ENCODE measurements at regions not wholly inside any gene's neighbourhood (a gene's known extent, or its start where the extent isn't known, plus 50 kb on each side); places are given as distances from the start of the nearest gene placed in this dataset.
"Not testable (repeated sequence)": the region's sequence is repeated elsewhere in the genome, so short reads cannot be mapped to it uniquely, and the experiment has no call there.

- Histone ChIP-seq H3K4me3 (ENCODE audit: low read depth, low read length) (no peak overlapping the region), H3K4me1 (ENCODE audit: insufficient read depth) (no peaks in the 10 kb centered on the region), H3K36me3 (ENCODE audit: insufficient read depth) (no peaks in the 10 kb centered on the region), H3K27ac (ENCODE audit: low read depth) (no peak overlapping the region)
- DNase-seq (ENCODE audit: extremely low spot score), result no peak
Measured at GRCh38 chr12:23099604-23100003, 474.6 kb downstream of the ETNK1 start.

- WGBS, result 65% methylated on average over 4 of the region's 4 CpGs
- Histone ChIP-seq H3K4me1 (ENCODE audit: insufficient read depth) (no peaks in the 10 kb centered on the region), H3K4me3 (ENCODE audit: low read depth, low read length) (no peak overlapping the region), H3K36me3 (ENCODE audit: insufficient read depth) (no peaks in the 10 kb centered on the region), H3K27ac (ENCODE audit: low read depth) (no peak overlapping the region)
- DNase-seq (ENCODE audit: extremely low spot score), result no peak
Measured at GRCh38 chr12:23108957-23109356, 484.0 kb downstream of the ETNK1 start.

GRCh38 chr12:23113781-23114180, 488.8 kb downstream of the ETNK1 start:
- no peak for DNase-seq (ENCODE audit: extremely low spot score)
- Histone ChIP-seq H3K4me1 (ENCODE audit: insufficient read depth) (no peaks in the 10 kb centered on the region), H3K4me3 (ENCODE audit: low read depth, low read length) (no peak overlapping the region), H3K36me3 (ENCODE audit: insufficient read depth) (no peaks in the 10 kb centered on the region), H3K27ac (ENCODE audit: low read depth) (no peak overlapping the region)
- 81% methylated on average over 4 of the region's 4 CpGs for WGBS

GRCh38 chr12:23115984-23116383, 491.0 kb downstream of the ETNK1 start:
- H3K27ac ChIP-seq (ENCODE audit: low read depth), result no peak overlapping the region
- H3K4me1 ChIP-seq (ENCODE audit: insufficient read depth), result no peaks in the 10 kb centered on the region
- no peak overlapping the region for H3K4me3 ChIP-seq (ENCODE audit: low read depth, low read length)
- DNase-seq (ENCODE audit: extremely low spot score), result no peak
- WGBS, result 63% methylated on average over 1 of the region's 1 CpG
- no peaks in the 10 kb centered on the region for H3K36me3 ChIP-seq (ENCODE audit: insufficient read depth)

GRCh38 chr12:23126794-23127193, 501.8 kb downstream of the ETNK1 start:
- no peaks in the 10 kb centered on the region for H3K4me1 ChIP-seq (ENCODE audit: insufficient read depth)
- no peak overlapping the region for H3K27ac ChIP-seq (ENCODE audit: low read depth)
- H3K4me3 ChIP-seq (ENCODE audit: low read depth, low read length), result no peak overlapping the region
- DNase-seq (ENCODE audit: extremely low spot score), result no peak
- H3K36me3 ChIP-seq (ENCODE audit: insufficient read depth), result no peaks in the 10 kb centered on the region
- WGBS, result 92% methylated on average over 2 of the region's 2 CpGs

- DNase-seq (ENCODE audit: extremely low spot score), result no peak
- Histone ChIP-seq H3K4me1 (ENCODE audit: insufficient read depth) (no peaks in the 10 kb centered on the region), H3K4me3 (ENCODE audit: low read depth, low read length) (no peak overlapping the region), H3K36me3 (ENCODE audit: insufficient read depth) (no peaks in the 10 kb centered on the region), H3K27ac (ENCODE audit: low read depth) (no peak overlapping the region)
- WGBS, result 90% methylated on average over 3 of the region's 3 CpGs
Measured at GRCh38 chr12:23127701-23128100, 502.7 kb downstream of the ETNK1 start.

- 89% methylated on average over 2 of the region's 2 CpGs for WGBS
- H3K4me3 ChIP-seq (ENCODE audit: low read depth, low read length), result no peak overlapping the region
- H3K36me3 ChIP-seq (ENCODE audit: insufficient read depth), result no peaks in the 10 kb centered on the region
- no peak overlapping the region for H3K27ac ChIP-seq (ENCODE audit: low read depth)
- no peak for DNase-seq (ENCODE audit: extremely low spot score)
- H3K4me1 ChIP-seq (ENCODE audit: insufficient read depth), result no peaks in the 10 kb centered on the region
Measured at GRCh38 chr12:23128462-23128861, 503.5 kb downstream of the ETNK1 start.

- DNase-seq (ENCODE audit: extremely low spot score), result no peak
- Histone ChIP-seq H3K27ac (ENCODE audit: low read depth) (no peak overlapping the region), H3K4me3 (ENCODE audit: low read depth, low read length) (no peak overlapping the region), H3K36me3 (ENCODE audit: insufficient read depth) (no peaks in the 10 kb centered on the region), H3K4me1 (ENCODE audit: insufficient read depth) (no peaks in the 10 kb centered on the region)
- WGBS, result 95% methylated on average over 1 of the region's 1 CpG
Measured at GRCh38 chr12:23132357-23132756, 507.4 kb downstream of the ETNK1 start.

GRCh38 chr12:23133471-23133870, 508.5 kb downstream of the ETNK1 start:
- WGBS, result 80% methylated on average over 1 of the region's 1 CpG
- no peaks in the 10 kb centered on the region for H3K4me1 ChIP-seq (ENCODE audit: insufficient read depth)
- no peak overlapping the region for H3K27ac ChIP-seq (ENCODE audit: low read depth)
- no peaks in the 10 kb centered on the region for H3K36me3 ChIP-seq (ENCODE audit: insufficient read depth)
- DNase-seq (ENCODE audit: extremely low spot score), result no peak
- no peak overlapping the region for H3K4me3 ChIP-seq (ENCODE audit: low read depth, low read length)

- no peaks in the 10 kb centered on the region for H3K4me1 ChIP-seq (ENCODE audit: insufficient read depth)
- whole genome bisulfite sequencing, result 82% methylated on average over 4 of the region's 4 CpGs
- no peak for DNase-seq (ENCODE audit: extremely low spot score)
- H3K4me3 ChIP-seq (ENCODE audit: low read depth, low read length), result no peak overlapping the region
- no peak overlapping the region for H3K27ac ChIP-seq (ENCODE audit: low read depth)
- no peaks in the 10 kb centered on the region for H3K36me3 ChIP-seq (ENCODE audit: insufficient read depth)
Measured at GRCh38 chr12:23139026-23139425, 514.1 kb downstream of the ETNK1 start.

GRCh38 chr12:23140710-23141109, 515.7 kb downstream of the ETNK1 start:
- DNase-seq (ENCODE audit: extremely low spot score), result no peak
- Histone ChIP-seq H3K36me3 (ENCODE audit: insufficient read depth) (no peaks in the 10 kb centered on the region), H3K27ac (ENCODE audit: low read depth) (no peak overlapping the region), H3K4me1 (ENCODE audit: insufficient read depth) (no peaks in the 10 kb centered on the region), H3K4me3 (ENCODE audit: low read depth, low read length) (no peak overlapping the region)

- no peaks in the 10 kb centered on the region for H3K36me3 ChIP-seq (ENCODE audit: insufficient read depth)
- H3K4me1 ChIP-seq (ENCODE audit: insufficient read depth), result no peaks in the 10 kb centered on the region
- no peak overlapping the region for H3K27ac ChIP-seq (ENCODE audit: low read depth)
- no peak overlapping the region for H3K4me3 ChIP-seq (ENCODE audit: low read depth, low read length)
- DNase-seq (ENCODE audit: extremely low spot score), result no peak
Measured at GRCh38 chr12:23141335-23141734, 516.4 kb downstream of the ETNK1 start.

- not testable (repeated sequence) for H3K4me1 ChIP-seq (ENCODE audit: insufficient read depth); DNase-seq (ENCODE audit: extremely low spot score); H3K27ac ChIP-seq (ENCODE audit: low read depth); H3K36me3 ChIP-seq (ENCODE audit: insufficient read depth); H3K4me3 ChIP-seq (ENCODE audit: low read depth, low read length)
- 89% methylated on average over 15 of the region's 15 CpGs for WGBS
Measured at GRCh38 chr12:23146070-23146469, 521.1 kb downstream of the ETNK1 start.

GRCh38 chr12:23168459-23168858, 543.5 kb downstream of the ETNK1 start:
- DNase-seq (ENCODE audit: extremely low spot score), result no peak
- WGBS, result 59% methylated on average over 2 of the region's 2 CpGs

GRCh38 chr12:23169012-23169695, 544.2 kb downstream of the ETNK1 start:
- 67% methylated on average over 4 of the region's 4 CpGs for WGBS
- Histone ChIP-seq H3K36me3 (ENCODE audit: insufficient read depth) (no peaks in the 10 kb centered on the region), H3K27ac (ENCODE audit: low read depth) (no peak overlapping the region), H3K4me1 (ENCODE audit: insufficient read depth) (no peaks in the 10 kb centered on the region), H3K4me3 (ENCODE audit: low read depth, low read length) (no peak overlapping the region)
- no peak for DNase-seq (ENCODE audit: extremely low spot score)

More at GRCh38 chr12:23168459-23168858, 543.5 kb downstream of the ETNK1 start:
- Histone ChIP-seq H3K4me1 (ENCODE audit: insufficient read depth) (no peaks in the 10 kb centered on the region), H3K27ac (ENCODE audit: low read depth) (no peak overlapping the region), H3K4me3 (ENCODE audit: low read depth, low read length) (no peak overlapping the region), H3K36me3 (ENCODE audit: insufficient read depth) (no peaks in the 10 kb centered on the region)
